Suprapubic skin (tissue), 4 donors: ENCODE measurements at regions not wholly inside any gene's neighbourhood (a gene's known extent, or its start where the extent isn't known, plus 50 kb on each side); places are given as distances from the start of the nearest gene placed in this dataset.
"Not testable (repeated sequence)": the region's sequence is repeated elsewhere in the genome, so short reads cannot be mapped to it uniquely, and the experiment has no call there.

Source experiments
- DNase-seq, 2 donors: peaks; one replicate each; pipeline ENCODE4 v3.0.0-alpha.2; 2019; ENCODE audit warnings: low spot score in 2 of 2
- H3K27ac ChIP-seq: fragments of 200-600 bp; sonication (generic); one replicate; pipeline ENCODE4 v1.5.1; 2019
- H3K27me3 ChIP-seq: fragments of 200-600 bp; sonication (generic); one replicate; pipeline ENCODE4 v1.5.1; 2019
- H3K36me3 ChIP-seq: fragments of 200-600 bp; sonication (generic); one replicate; pipeline ENCODE4 v1.5.1; 2019
- H3K4me1 ChIP-seq: fragments of 200-600 bp; sonication (generic); one replicate; pipeline ENCODE4 v1.5.1; 2019
- H3K4me3 ChIP-seq: fragments of 200-600 bp; sonication (generic); one replicate; pipeline ENCODE4 v1.5.1; 2019; ENCODE audit warnings: mild to moderate bottlenecking
- H3K9me3 ChIP-seq: fragments of 200-600 bp; sonication (generic); one replicate; pipeline ENCODE4 v1.5.1; 2019
- EP300 ChIP-seq: sonication (generic); formaldehyde crosslinking; IDR thresholded peaks from one replicate; pipeline ENCODE4 v1.6.1; 2017; ENCODE audit warnings: antibody characterized with exemption
- POLR2A ChIP-seq, 2 donors: fragments of 450-650 bp; IDR thresholded peaks; one replicate each; pipeline ENCODE4 v1.6.1; 2017; ENCODE audit warnings: antibody characterized with exemption in 2 of 2, mild to moderate bottlenecking in 2 of 2, moderate library complexity in 2 of 2
- POLR2AphosphoS5 ChIP-seq, 3 donors: sonication (generic); formaldehyde crosslinking; IDR thresholded peaks; one replicate each; pipeline ENCODE4 v1.6.1; 2017; ENCODE audit warnings: antibody characterized with exemption in 3 of 3
- WGBS: methylation state at CpG from one replicate; pipeline ENCODE4 v1.1.5; 2018; 5-methylcytosine and 5-hydroxymethylcytosine counted together
- TF ChIP-seq, protein P1 (sequence below), 2 donors: fragments of 200-600 bp in 1 of 2; fragments of 450-650 bp in 1 of 2; sonication (generic) in 1 of 2; IDR thresholded peaks; one replicate each; pipeline ENCODE4 v1.5.1; 2016 to 2019; ENCODE audit warnings: antibody characterized with exemption in 2 of 2, mild to moderate bottlenecking in 1 of 2, moderate library complexity in 1 of 2

DNA sequence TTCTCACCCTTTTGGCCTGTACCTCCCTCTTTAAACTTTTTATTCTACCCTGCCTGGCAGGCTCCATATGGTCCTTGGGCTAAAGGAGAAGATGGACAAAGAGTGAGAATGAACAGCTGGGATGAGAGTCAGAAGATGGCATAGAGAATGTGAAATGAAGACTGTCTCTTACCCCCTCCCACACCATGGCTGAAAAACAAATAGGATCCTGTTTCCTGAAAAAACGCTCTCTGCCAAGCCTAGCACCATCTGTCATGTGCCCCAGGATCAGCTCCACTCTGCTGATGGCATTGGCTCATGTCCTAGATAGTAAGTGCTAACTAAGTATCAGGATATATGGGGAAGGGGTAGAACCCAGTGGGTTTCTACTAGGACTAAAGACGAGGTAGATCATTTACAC lies 238.6 kb downstream of the MEX3B start:
- Histone ChIP-seq H3K4me3 (no peak overlapping the region), H3K27ac (no peak overlapping the region), H3K4me1 (peaks cover 4% of the 10 kb centered on the region), H3K27me3 (no peaks in the 10 kb centered on the region), H3K9me3 (no peaks in the 10 kb centered on the region), H3K36me3 (no peaks in the 10 kb centered on the region)
- TF ChIP-seq POLR2AphosphoS5 (IDR thresholded peaks at IDR 0.05) (no peak), EP300 (no peak), POLR2A (IDR thresholded peaks at IDR 0.05) (no peak)
- TF ChIP-seq, protein P1, sequence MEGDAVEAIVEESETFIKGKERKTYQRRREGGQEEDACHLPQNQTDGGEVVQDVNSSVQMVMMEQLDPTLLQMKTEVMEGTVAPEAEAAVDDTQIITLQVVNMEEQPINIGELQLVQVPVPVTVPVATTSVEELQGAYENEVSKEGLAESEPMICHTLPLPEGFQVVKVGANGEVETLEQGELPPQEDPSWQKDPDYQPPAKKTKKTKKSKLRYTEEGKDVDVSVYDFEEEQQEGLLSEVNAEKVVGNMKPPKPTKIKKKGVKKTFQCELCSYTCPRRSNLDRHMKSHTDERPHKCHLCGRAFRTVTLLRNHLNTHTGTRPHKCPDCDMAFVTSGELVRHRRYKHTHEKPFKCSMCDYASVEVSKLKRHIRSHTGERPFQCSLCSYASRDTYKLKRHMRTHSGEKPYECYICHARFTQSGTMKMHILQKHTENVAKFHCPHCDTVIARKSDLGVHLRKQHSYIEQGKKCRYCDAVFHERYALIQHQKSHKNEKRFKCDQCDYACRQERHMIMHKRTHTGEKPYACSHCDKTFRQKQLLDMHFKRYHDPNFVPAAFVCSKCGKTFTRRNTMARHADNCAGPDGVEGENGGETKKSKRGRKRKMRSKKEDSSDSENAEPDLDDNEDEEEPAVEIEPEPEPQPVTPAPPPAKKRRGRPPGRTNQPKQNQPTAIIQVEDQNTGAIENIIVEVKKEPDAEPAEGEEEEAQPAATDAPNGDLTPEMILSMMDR (IDR thresholded peaks at IDR 0.05): no peak
- DNase-seq: no peak
- WGBS: 87% methylated on average over 2 of the region's 2 CpGs

- DNase-seq: no peak
- Histone ChIP-seq H3K9me3 (no peaks in the 10 kb centered on the region), H3K27me3 (peaks cover 3% of the 10 kb centered on the region), H3K4me3 (no peak overlapping the region), H3K36me3 (no peaks in the 10 kb centered on the region), H3K4me1 (no peaks in the 10 kb centered on the region), H3K27ac (no peak overlapping the region)
- 96% methylated on average over 1 of the region's 1 CpG for WGBS
- TF ChIP-seq EP300: no peak
- no peak for TF ChIP-seq POLR2A (IDR thresholded peaks at IDR 0.05)
- TF ChIP-seq POLR2AphosphoS5 (IDR thresholded peaks at IDR 0.05): no peak
- TF ChIP-seq, protein P1 (IDR thresholded peaks at IDR 0.05): no peak
Measured at GRCh38 chr15:81795899-81796298, 249.9 kb downstream of the MEX3B start.

- TF ChIP-seq, protein P1 (IDR thresholded peaks at IDR 0.05): no peak
- no peak for TF ChIP-seq POLR2AphosphoS5 (IDR thresholded peaks at IDR 0.05)
- TF ChIP-seq POLR2A (IDR thresholded peaks at IDR 0.05): no peak
- TF ChIP-seq EP300: no peak
- Histone ChIP-seq H3K9me3 (no peaks in the 10 kb centered on the region), H3K27me3 (peaks cover 3% of the 10 kb centered on the region), H3K36me3 (no peaks in the 10 kb centered on the region), H3K27ac (no peak overlapping the region), H3K4me3 (no peak overlapping the region), H3K4me1 (no peaks in the 10 kb centered on the region)
- DNase-seq: no peak
- 77% methylated on average over 2 of the region's 2 CpGs for WGBS
Measured at GRCh38 chr15:81792646-81793045, 253.2 kb downstream of the MEX3B start.

GRCh38 chr15:81791322-81791721 lies 254.5 kb downstream of the MEX3B start:
- not testable (repeated sequence) for H3K36me3 ChIP-seq, H3K27ac ChIP-seq, DNase-seq, H3K4me3 ChIP-seq, H3K4me1 ChIP-seq, H3K27me3 ChIP-seq, H3K9me3 ChIP-seq
- 99% methylated on average over 2 of the region's 2 CpGs for WGBS

- no peak overlapping the region for H3K4me3 ChIP-seq
- no peak overlapping the region for H3K27ac ChIP-seq
- no peaks in the 10 kb centered on the region for H3K9me3 ChIP-seq
- peaks cover 5% of the 10 kb centered on the region for H3K27me3 ChIP-seq
- TF ChIP-seq EP300 (no peak), POLR2AphosphoS5 (IDR thresholded peaks at IDR 0.05) (no peak), POLR2A (IDR thresholded peaks at IDR 0.05) (no peak)
- TF ChIP-seq, protein P1 (IDR thresholded peaks at IDR 0.05): no peak
- WGBS: 96% methylated on average over 4 of the region's 4 CpGs
- peak in 1 of 2 donors; percentile 11 for DNase-seq
- H3K36me3 ChIP-seq: no peaks in the 10 kb centered on the region
- H3K4me1 ChIP-seq: no peaks in the 10 kb centered on the region
Measured at GRCh38 chr15:81789403-81789802, 256.4 kb downstream of the MEX3B start.

DNA sequence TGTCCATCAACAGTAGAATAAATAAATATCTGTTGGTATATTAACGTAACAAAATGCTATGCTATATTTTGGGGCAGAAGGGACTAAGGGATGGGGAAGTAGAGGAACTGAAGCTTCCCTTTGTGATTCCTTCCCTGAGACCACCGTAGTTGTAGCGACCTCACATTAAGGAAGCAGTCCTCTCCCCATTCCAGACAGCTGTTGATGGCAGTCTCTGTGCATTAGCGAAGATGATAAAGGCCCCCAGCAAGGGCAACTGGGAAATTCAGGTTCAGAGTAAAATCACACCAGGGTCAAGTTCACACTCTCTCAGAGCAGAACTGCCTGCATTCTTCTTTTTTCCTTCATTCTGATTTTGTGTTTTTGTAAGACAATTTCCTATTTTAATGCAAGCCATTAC lies 259.0 kb downstream of the MEX3B start:
- Histone ChIP-seq H3K9me3 (no peaks in the 10 kb centered on the region), H3K4me1 (no peaks in the 10 kb centered on the region), H3K4me3 (no peak overlapping the region), H3K27me3 (peaks cover 5% of the 10 kb centered on the region), H3K27ac (no peak overlapping the region), H3K36me3 (no peaks in the 10 kb centered on the region)
- WGBS: 85% methylated on average over 4 of the region's 4 CpGs
- TF ChIP-seq POLR2AphosphoS5 (IDR thresholded peaks at IDR 0.05) (no peak), POLR2A (IDR thresholded peaks at IDR 0.05) (no peak), EP300 (no peak)
- TF ChIP-seq, protein P1 (IDR thresholded peaks at IDR 0.05): no peak
- no peak for DNase-seq
